ENCODE measurements at regions not wholly inside any gene's neighbourhood (a gene's known extent, or its start where the extent isn't known, plus 50 kb on each side); places are given as distances from the start of the nearest gene placed in this dataset.

GRCh38 chr3:18531662-18532061 is 106.5 kb upstream of the SATB1 start:
- H3K9me3 ChIP-seq (ENCODE audit: insufficient read depth in 2 of 2, low read depth in 1 of 2, low read length in 1 of 2), result no peaks in the 10 kb centered on the region
- H4K91ac ChIP-seq (replicated peaks; ENCODE audit: insufficient read length, low read length), result no peak overlapping the region
- H3K4me3 ChIP-seq (ENCODE audit: extremely low read depth in 1 of 4, insufficient read depth in 2 of 4, low read depth in 3 of 4, low read length in 4 of 4), result no peak overlapping the region
- H2BK120ac ChIP-seq (replicated peaks; ENCODE audit: low read depth, low read length), result no peak overlapping the region
- H3K79me2 ChIP-seq (ENCODE audit: control insufficient read depth in 1 of 2, insufficient read depth in 2 of 2, low read length in 2 of 2), result no peaks in the 10 kb centered on the region
- 75% methylated on average over 1 of the region's 1 CpG; no CpG with 5 or more reads in 1 of the 2 experiments for WGBS, 2 experiments (ENCODE audit: extremely low coverage in 1 of 2, insufficient coverage in 1 of 2, insufficient read length in 1 of 2, insufficient replicate concordance in 2 of 2, low coverage in 1 of 2, low lambda C conversion rate in 2 of 2, missing lambda C conversion rate in 1 of 2)
- H2AFZ ChIP-seq (ENCODE audit: low read length), result no peak overlapping the region
- no peak for TF ChIP-seq POU5F1 (IDR thresholded peaks at IDR 0.05; ENCODE audit: low read depth, low read length)
- TF ChIP-seq TCF12 (IDR thresholded peaks at IDR 0.05; ENCODE audit: low read depth, low read length), result no peak
- no peak for TF ChIP-seq CBX8 (IDR thresholded peaks at IDR 0.05; ENCODE audit: borderline replicate concordance, low read depth, low read length)
- no peak for TF ChIP-seq NANOG (IDR thresholded peaks at IDR 0.05; ENCODE audit: insufficient read depth, low read depth, low read length, poor library complexity, severe bottlenecking)
- no peak for TF ChIP-seq KDM5A (IDR thresholded peaks at IDR 0.05; ENCODE audit: low read length)
- no peak for TF ChIP-seq HDAC2 (IDR thresholded peaks at IDR 0.05; ENCODE audit: borderline replicate concordance in 1 of 2, low read depth in 2 of 2, low read length in 2 of 2)
- no peak for TF ChIP-seq EGR1 (IDR thresholded peaks at IDR 0.05; ENCODE audit: borderline replicate concordance, low read depth, low read length)
- TF ChIP-seq MAFK (IDR thresholded peaks at IDR 0.05; ENCODE audit: low read depth, low read length), result no peak
- no peak for TF ChIP-seq JUND (IDR thresholded peaks at IDR 0.05; ENCODE audit: low read length)
- TF ChIP-seq SUZ12 (IDR thresholded peaks at IDR 0.05; ENCODE audit: low read length), result no peak
- TF ChIP-seq CEBPB (IDR thresholded peaks at IDR 0.05; ENCODE audit: low read depth, low read length), result no peak
- H2BK20ac ChIP-seq (ENCODE audit: low read length), result no peak overlapping the region
- H2BK15ac ChIP-seq (ENCODE audit: low read length), result no peak overlapping the region
- H3K4me1 ChIP-seq (replicated peaks in 1 of 4; ENCODE audit: control insufficient read depth in 3 of 4, insufficient read depth in 4 of 4, low read length in 3 of 4), result no peaks in the 10 kb centered on the region
- H2BK5ac ChIP-seq (ENCODE audit: low read depth, low read length), result no peak overlapping the region
- no peaks in the 10 kb centered on the region for H3K79me1 ChIP-seq (ENCODE audit: low read depth, low read length)
- CTCF ChIA-PET (ENCODE audit: partially characterized antibody), result no interaction called here
- no peak overlapping the region for H4K8ac ChIP-seq (ENCODE audit: extremely low read depth, insufficient read depth, low read length)
- H3K27ac ChIP-seq (ENCODE audit: low read depth, low read length), result no peak overlapping the region
- H3K56ac ChIP-seq (replicated peaks; ENCODE audit: insufficient read length, low read depth, low read length), result no peak overlapping the region
- no peak overlapping the region for H4K5ac ChIP-seq (ENCODE audit: insufficient read length, low read depth, low read length)
- no peak overlapping the region for H3K9ac ChIP-seq (replicated peaks in 1 of 4; ENCODE audit: extremely low read depth in 1 of 4, low read depth in 3 of 4, low read length in 3 of 4)
- H3K36me3 ChIP-seq (ENCODE audit: control insufficient read depth in 2 of 4, insufficient read depth in 4 of 4, low read length in 3 of 4), result no peaks in the 10 kb centered on the region
- no peak overlapping the region for H2AK5ac ChIP-seq (ENCODE audit: low read depth, low read length)
- H3K18ac ChIP-seq (ENCODE audit: extremely low read depth, low read length), result no peak overlapping the region
- no peaks in the 10 kb centered on the region for H3K27me3 ChIP-seq (replicated peaks in 1 of 4; ENCODE audit: control insufficient read depth in 3 of 4, extremely low read depth in 1 of 4, insufficient read depth in 3 of 4, low read length in 3 of 4)
- H3K4me2 ChIP-seq (ENCODE audit: insufficient read depth in 1 of 2, low read depth in 2 of 2, low read length in 2 of 2), result no peak overlapping the region
- no peak overlapping the region for H3K4ac ChIP-seq (replicated peaks; ENCODE audit: insufficient read length, low read depth, low read length)
- H3K23me2 ChIP-seq (ENCODE audit: low read depth, low read length), result no peaks in the 10 kb centered on the region
- H2BK12ac ChIP-seq (ENCODE audit: low read depth, low read length), result no peak overlapping the region
- no peak overlapping the region for H3K23ac ChIP-seq (ENCODE audit: insufficient read length)
- no peaks in the 10 kb centered on the region for H4K20me1 ChIP-seq (replicated peaks in 1 of 2; ENCODE audit: control insufficient read depth in 1 of 2, insufficient read depth in 2 of 2, low read length in 2 of 2)
- no peak overlapping the region for H3K14ac ChIP-seq (ENCODE audit: insufficient read length)
- POLR2A ChIA-PET (ENCODE audit: partially characterized antibody), result no interaction called here
- DNase-seq (ENCODE audit: low read depth in 1 of 2, low spot score in 2 of 2) (no peak), FAIRE-seq (no peak)

Measured in H1 (cell line).